ENCODE measurements at regions not wholly inside any gene's neighbourhood (a gene's known extent, or its start where the extent isn't known, plus 50 kb on each side); places are given as distances from the start of the nearest gene placed in this dataset.
"Not testable (repeated sequence)": the region's sequence is repeated elsewhere in the genome, so short reads cannot be mapped to it uniquely, and the experiment has no call there.

DNA sequence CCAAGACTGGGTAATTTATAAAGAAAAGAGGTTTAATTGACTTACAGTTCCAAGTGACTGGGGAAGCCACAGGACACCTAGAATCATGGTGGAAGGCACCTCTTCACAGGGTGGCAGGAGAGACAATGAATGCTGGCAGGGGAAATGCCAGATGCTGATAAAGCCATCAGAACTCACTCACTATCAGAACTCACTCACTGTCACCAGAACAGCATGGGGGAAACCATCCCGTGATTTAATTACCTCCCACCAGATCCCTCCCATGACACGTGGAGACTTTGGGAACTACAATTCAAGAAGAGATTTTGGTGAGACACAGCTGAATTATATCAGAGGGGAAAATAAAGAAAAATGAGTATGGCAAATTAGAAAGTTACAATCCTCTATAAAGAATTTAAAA, 310.9 kb downstream of the BCHE start:
- H3K4me3 ChIP-seq (ENCODE audit: low read length) = no peak overlapping the region
- DNase-seq (ENCODE audit: low read depth, low spot score) = no peak

DNA sequence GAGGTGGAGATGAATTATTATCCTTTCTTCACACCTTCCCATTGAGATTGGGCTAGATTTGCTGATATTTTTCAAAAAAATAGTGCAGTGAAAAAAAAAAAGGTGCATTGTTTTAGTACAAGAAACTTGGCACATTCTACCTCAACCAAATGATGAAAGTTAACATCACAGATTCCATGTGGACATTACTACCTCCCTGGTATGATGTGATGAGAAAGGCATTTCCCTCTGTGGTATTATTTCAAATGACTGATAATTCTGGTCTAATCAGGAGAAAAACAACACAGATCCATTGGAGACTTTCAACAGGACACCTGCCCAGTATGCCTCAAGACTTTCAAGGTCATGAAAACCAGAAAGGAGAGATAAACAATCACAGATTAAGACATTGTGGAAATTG, 313.4 kb downstream of the BCHE start:
- no peak for DNase-seq (ENCODE audit: low read depth, low spot score)
- no peak overlapping the region for H3K4me3 ChIP-seq (ENCODE audit: low read length)

DNA sequence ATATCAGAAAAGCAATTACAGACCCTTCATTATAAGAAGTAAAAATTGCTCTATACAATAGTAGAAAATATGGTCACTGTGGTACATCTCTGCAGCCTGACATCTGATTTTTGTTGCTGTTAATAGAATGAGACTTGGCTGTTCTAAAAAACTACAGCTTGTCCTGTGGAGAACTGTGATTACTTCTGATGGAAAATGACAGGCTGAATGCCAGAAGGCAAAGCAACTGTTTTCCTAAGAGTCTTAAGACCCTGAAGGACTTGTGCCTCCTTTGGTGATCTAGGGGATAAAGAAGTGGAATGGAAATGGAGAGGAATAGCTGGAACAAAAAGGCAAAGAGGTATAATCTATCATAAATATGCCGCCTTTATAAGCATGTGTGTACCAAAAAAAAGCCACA, 314.8 kb downstream of the BCHE start:
- no peak overlapping the region for H3K4me3 ChIP-seq (ENCODE audit: low read length)
- DNase-seq (ENCODE audit: low read depth, low spot score) = no peak

DNA sequence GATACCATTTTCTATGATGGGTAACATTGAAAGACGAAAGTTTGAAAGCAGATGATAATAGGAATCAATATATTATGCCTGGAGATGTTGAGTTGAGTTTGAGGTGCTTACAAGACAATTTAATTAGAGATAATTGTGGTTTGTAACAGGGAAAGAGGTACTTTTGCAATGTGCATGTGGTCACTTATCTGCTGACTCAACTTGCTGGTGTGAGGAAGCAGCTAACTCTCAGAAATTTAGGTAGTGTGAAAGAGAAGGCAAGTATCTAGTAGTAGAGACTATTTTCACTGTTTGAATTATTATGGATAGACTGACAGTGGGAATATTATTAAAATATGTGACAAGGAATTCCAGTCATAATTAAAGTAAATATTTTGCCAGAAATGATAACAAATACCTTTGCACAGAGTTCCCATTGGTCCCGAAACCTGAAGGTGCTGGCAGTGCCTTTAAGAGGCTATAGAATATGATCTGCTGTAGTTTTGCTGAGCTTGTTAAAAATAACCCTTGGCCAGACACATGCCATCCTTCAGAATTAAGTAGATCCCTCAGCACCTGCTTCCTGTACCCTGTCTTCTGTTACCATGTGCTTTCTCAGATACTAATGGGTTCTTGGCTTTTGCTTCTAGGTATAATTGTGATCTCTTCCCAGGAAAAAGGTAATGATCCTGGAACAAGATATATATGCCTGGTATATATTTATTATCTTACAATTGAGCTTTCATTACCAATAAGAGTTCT, 315.9 kb downstream of the BCHE start:
- no peak for DNase-seq (ENCODE audit: low read depth, low spot score)
- H3K4me3 ChIP-seq (ENCODE audit: low read length) = no peak overlapping the region

DNA sequence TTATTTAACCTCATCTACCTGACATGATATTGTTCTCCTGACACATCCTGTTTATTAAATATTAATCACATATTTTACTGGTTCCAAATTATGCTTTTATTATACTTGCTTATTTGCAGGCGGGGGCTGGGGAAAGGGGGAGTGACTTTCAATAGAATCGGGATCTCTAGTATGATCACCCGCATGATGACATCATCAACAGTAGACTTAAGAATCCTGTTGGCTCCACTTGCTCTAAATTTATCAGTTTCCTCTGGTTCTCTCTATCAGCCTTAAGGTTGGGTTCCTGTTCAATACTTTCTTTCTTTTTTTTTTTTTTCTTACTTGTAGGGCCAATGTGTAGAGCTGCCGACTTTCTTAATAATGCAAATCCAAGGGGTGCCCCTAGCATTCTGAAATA, 317.5 kb downstream of the BCHE start:
- DNase-seq (ENCODE audit: low read depth, low spot score) = no peak
- H3K4me3 ChIP-seq (ENCODE audit: low read length) = no peak overlapping the region

DNA sequence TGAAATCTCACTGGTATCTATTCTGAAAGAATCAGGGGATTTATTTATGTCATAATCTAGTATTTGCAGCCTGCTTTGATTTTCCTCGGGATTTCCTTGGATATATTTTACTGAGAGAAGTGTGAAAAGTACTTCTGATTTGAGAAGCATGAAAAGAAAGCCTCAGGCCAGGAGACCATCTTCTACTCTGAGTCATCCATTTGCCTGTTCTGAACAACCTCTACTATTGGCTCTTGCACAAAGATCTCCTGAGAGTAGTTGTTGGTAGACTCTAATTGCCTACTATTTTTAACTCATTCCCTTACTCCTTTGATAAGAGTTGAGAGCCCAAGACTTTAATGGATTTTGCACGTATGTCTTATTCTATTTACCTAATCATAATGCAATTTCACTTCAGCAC, 318.9 kb downstream of the BCHE start:
- H3K4me3 ChIP-seq (ENCODE audit: low read length) = no peak overlapping the region
- no peak for DNase-seq (ENCODE audit: low read depth, low spot score)

DNA sequence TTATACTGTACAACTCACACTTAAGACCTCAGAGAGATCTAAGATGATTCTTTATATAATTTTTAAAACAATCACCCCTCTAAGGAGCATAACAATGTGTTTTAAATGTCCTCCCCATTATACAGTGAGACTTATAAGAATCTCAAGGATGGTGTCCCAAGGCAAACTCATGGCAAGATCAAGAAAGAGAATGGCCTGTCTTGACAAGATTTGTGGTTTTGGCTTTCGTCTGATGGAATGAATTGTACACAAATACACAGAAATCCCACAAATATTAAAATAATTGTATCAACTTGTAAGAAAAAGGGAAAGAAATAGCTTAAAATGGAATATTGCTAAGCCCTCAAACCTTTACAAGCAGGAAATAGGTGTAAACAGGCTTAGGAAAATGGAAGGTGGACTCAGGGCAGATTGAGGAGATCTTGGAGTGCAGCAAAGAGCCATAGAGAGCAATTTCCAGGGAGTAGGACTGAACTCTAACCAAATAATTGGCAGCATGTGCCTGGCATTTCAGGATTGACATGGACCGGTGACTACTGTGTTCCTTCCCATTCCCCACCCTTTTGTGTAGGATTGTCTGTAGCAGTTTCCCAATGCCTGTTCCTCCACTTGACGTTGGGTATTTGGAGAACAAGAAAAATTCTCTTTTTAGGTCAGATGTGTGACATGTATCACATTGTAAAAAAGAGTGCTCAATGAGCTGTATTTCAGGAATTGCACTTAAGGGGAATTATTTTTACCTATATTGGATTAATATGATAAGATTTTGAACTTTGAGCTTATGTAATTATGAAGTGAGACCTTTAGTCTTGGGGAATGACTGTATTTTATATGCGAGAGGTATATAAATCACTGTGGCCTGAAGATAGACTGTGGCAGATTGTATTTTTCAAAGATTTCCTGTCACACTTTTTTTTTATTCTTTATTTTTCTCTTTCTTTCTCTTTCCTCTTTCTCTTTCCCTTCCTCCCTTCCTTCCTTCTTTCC, 317.8 kb upstream of the SLITRK3 start:
- no peak for DNase-seq (ENCODE audit: low read depth, low spot score)
- no peak overlapping the region for H3K4me3 ChIP-seq (ENCODE audit: low read length)

DNA sequence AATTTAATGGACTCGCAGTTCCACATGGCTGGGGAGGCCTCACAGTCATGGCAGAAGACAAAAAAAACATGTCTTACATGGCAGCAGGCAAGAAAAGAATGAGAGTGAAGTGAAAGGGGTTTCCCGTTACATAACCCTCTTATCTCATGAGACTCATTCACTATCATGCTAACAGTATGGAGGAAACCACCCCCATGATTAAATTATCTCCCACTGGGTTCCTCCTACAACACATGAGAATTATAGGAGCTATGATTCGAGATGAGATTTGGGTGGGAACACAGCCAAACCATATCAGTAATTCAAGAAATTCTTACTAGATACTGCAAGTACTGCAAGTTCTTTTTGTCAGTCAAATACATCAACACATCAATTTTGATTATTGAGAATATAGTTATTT, 311.4 kb upstream of the SLITRK3 start:
- no peak for DNase-seq (ENCODE audit: low read depth, low spot score)
- H3K4me3 ChIP-seq (ENCODE audit: low read length) = no peak overlapping the region

DNA sequence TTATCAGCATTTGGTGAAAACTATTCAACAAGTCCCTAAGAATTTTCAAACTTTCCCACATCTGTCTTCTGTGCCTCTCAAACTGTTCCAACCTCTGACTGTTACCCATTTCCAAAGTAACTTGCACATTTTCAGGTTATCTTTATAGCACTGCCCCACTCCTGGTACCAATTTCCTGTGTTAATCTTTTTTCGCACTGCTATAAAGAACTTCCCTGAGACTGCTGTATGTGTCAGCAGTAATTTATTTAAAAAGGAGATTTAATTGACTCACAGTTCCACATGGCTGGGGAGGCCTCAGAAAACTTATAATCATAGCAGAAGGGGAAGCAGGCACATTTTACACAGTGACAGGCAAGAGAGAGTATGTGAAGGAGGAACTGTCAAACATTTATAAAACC, 310.9 kb upstream of the SLITRK3 start:
- DNase-seq (ENCODE audit: low read depth, low spot score) = no peak
- no peak overlapping the region for H3K4me3 ChIP-seq (ENCODE audit: low read length)

DNA sequence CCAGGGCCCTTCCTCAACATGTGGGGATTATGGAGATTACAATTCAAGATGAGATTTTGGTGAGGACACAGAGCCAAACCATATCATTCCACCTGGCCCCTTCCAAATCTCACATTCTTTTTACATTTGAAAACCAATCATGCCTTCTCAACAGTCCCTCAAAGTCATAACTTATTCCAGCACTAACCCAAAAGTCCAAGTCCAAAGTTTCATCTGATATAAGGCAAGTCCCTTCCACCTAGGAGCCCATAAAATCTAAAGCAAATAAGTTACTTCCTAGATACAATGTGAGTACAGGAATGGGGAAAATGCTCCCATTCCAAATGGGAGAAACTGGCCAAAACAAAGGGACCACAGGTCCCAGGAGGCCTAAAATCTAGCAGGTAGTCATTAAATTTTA, 309.5 kb upstream of the SLITRK3 start:
- H3K4me3 ChIP-seq (ENCODE audit: low read length) = no peak overlapping the region
- DNase-seq (ENCODE audit: low read depth, low spot score) = no peak

DNA sequence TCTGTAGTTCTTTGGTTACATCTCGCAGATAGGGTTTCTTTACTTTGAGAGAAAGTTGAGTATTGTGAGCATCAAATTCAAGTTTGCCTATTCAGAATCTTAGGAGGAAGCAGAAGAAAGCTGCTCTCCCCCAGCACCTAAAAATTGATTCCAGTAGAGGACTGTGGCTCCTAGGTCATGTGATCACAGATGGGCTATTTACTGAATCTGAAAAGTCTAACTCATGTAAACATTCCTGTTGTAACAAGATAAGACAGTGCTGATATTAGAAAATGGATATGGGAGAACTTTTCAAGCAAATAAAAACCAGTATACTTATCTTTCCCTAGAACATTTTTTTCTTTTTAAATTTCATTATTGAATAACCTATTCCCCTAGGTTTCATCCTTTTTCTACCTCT, 308.4 kb upstream of the SLITRK3 start:
- H3K4me3 ChIP-seq (ENCODE audit: low read length) = no peak overlapping the region
- no peak for DNase-seq (ENCODE audit: low read depth, low spot score)

DNA sequence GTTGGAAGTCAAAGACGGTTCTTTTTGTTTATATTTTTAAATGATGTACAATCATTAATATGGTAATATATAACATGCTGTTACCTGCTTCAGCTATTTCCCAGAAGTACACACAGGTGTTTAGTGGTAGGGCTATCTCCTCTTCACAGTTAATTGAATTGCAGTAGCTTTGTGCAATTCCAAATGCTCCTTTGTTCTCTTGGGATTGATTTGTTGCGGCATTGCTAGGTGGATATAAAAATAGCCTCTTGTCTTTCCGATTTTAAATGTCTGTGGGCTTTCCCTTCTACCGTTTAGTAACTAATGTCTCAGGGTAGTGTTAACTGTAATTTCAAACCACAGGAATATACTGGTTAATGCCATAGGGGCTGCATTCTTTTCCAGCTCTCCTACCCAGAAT, 307.6 kb upstream of the SLITRK3 start:
- no peak for DNase-seq (ENCODE audit: low read depth, low spot score)
- H3K4me3 ChIP-seq (ENCODE audit: low read length) = no peak overlapping the region

DNA sequence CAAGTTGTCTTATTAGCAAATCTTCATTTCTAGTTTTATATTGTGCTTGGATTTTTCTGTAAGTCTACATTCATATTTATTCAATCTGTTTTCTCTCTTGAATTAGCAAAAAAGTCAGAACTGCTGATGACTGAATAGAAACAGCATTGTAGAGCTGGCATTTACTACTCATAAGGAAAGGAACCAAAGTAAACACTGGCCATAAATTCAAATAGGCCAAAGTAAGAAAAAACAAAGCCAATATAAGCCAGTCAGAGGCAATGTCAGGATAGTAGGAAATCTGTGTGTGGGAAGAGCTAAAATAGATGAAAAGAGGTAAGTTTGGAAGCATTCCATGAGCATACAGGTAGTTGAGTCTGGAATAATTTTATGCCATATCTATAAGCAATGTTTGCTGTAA, 307.2 kb upstream of the SLITRK3 start:
- H3K4me3 ChIP-seq (ENCODE audit: low read length) = no peak overlapping the region
- DNase-seq (ENCODE audit: low read depth, low spot score) = no peak

DNA sequence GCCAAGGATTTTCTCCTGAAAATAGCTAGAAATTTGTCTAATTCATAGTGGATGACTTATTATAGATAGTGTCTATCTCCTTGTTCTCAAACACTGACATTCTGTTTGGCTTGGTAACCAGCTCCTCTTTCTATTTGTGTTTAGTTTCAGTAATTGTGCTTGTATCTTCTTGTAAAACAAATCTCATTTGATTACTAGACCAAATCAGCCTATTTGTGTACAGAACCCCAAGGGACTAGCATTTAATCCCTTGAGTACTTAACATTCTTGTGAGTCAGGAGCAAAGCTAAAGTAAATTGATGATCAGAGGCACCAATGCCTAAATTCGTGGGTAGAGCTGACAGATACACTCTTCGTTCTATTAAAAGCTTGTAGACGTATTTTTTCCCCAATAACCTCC, 306.5 kb upstream of the SLITRK3 start:
- DNase-seq (ENCODE audit: low read depth, low spot score) = no peak
- H3K4me3 ChIP-seq (ENCODE audit: low read length) = no peak overlapping the region

DNA sequence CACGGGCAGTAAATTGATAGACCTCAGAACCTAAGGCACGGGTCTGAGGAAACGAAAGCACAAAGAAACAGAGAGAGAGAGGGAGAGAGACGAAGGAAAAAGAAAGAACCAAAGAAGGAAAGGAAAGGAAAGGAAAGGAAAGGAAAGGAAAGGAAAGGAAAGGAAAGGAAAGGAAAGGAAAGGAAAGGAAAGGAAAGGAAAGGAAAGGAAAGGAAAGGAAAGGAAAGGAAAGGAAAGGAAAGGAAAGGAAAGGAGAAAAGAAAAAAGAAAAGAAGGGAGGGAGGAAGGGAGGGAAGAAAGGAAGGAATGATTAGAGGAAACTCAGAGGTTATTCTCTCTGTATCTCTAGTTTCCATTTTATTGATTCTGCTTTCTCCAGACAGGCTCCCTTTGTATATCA, 302.6 kb upstream of the SLITRK3 start:
- DNase-seq (ENCODE audit: low read depth, low spot score); H3K4me3 ChIP-seq (ENCODE audit: low read length): not testable (repeated sequence)

DNA sequence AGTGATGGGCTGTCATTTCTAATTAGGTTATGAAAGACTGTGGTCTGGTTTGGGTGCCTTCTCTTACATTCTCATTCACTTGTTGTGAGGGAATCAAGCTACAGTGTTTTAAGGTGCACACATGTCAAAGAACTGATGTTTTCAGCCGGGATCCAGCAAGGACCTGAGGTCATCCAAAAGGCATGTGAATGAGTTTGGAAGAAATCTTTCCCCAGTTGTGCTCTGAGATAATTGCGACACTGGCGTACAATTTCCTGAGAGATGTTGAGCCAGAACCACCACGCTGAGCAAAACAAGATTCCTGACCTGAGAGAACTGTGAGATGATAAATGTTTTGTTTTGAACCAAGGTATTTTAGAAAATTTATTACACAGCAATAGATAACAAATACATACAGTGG, 295.3 kb upstream of the SLITRK3 start:
- no peak overlapping the region for H3K4me3 ChIP-seq (ENCODE audit: low read length)
- DNase-seq (ENCODE audit: low read depth, low spot score) = no peak

DNA sequence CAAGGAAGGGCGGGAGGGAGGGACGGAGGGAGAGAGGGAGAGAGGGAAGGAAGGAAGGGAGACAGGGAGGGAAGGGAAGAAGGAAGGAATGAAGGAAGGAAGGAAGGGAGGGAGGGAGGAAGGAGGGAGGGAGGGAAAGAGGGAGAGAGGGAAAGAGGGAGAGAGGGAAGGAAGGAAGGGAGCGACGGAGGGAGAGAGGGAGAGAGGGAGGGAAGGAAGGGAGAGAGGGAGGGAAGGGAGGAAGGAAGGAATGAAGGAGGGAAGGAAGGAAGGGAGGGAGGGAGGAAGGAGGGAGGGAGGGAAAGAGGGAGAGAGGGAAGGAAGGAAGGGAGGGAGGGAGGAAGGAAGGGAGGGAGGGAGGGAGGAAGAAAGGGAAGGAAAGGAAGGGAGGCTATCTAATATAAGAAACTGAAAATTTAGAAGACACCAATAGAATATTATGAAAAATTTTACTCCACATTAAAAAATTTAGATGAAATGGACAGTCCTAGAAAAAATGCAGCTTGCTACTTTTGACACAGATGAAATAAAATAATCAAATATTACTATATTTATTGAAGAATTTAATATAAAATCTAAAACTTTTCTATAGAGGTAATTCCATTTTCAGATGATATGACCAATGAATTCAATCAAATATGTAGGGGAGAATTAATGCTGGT, 280.3 kb upstream of the SLITRK3 start:
- no peak for DNase-seq (ENCODE audit: low read depth, low spot score)
- no peak overlapping the region for H3K4me3 ChIP-seq (ENCODE audit: low read length)

DNA sequence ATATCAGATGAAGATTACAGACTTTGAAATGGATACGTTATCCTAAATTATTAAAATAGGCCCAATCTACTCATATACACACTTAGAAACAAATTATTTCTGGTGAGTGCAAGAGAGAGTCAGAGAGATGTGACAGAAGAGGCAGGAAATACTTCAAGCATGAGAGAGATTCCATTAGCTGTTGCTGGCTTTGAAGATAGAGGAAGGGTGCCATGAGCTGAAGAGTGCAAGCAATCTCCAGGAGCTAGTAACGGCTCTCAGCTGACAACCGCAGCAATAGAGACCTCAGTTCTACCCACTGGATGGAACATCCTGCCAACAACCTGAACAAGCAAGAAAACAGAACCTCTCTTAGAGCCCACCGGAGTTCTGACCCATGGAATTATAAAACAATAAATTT, 270.7 kb upstream of the SLITRK3 start:
- DNase-seq (ENCODE audit: low read depth, low spot score) = peak; percentile 5
- H3K4me3 ChIP-seq (ENCODE audit: low read length) = no peak overlapping the region

DNA sequence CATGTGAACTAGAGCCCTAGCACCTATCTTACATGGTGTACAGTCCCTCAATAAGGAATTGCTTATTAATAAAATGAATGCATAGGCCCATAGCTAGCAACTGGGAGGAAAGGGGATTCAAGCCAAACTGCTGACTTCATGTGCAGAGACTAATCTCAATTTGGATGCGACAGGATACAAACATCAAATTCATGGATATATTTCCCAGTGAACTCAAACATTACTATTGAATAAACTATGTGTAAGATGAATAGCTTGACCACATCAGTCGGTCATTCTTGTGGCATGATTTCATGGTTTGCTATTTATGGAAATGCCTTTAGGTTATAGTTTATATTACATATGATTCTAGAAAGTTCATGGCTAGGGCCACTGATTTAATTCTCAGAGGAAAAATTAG, 268.6 kb upstream of the SLITRK3 start:
- H3K4me3 ChIP-seq (ENCODE audit: low read length) = no peak overlapping the region
- no peak for DNase-seq (ENCODE audit: low read depth, low spot score)

DNA sequence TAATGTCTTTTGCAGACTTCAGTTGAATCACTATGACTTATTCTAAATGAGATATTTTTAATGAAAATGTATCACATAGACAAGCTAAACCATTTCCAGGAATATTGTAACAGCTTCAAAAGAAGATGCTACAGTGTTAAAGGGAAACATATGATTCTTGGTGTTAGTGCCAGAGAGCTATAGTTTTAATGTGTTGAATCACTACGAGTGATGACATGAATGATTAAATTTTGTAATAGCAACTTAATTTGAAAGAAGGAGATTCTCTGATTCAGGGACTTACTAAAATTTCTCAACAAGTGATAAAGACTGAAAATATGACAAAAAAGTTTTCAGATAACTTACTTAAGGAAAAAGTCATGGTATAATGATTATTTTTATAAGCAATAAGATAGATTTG, 267.3 kb upstream of the SLITRK3 start:
- no peak overlapping the region for H3K4me3 ChIP-seq (ENCODE audit: low read length)
- no peak for DNase-seq (ENCODE audit: low read depth, low spot score)

Data from Jurkat, Clone E6-1 (cell line).